ENCODE measurements at regions not wholly inside any gene's neighbourhood (a gene's known extent, or its start where the extent isn't known, plus 50 kb on each side); places are given as distances from the start of the nearest gene placed in this dataset.
A peak's percentile ranks its signal among the peaks of the same experiment; 100 is the strongest.

DNA sequence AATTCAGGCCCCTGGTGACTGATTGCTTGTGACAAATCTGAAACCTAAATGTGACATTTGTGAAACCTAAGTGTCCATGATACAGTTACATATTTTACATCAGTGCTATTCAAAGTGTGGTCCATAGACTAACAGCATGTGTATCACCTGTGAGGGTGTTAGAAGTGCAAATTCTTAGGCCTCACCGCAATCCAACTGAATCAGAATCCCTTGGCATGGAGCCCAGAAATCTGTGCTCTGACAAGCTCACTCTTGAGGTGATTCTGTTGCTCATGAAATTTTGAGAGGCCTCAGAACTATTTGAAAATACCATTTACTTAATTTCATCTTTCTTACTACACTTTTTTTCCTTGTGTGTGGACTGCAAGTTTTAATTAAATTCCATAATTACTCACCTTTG lies 587.9 kb downstream of the ADGRL2 start:
- no peak overlapping the region for H3K14ac ChIP-seq (replicated peaks; ENCODE audit: low read depth, low read length)
- TF ChIP-seq CTCF (conservative IDR thresholded peaks at IDR 0.05; ENCODE audit: low read depth, low read length) (no peak), MAFK (IDR thresholded peaks at IDR 0.05; ENCODE audit: low read depth, low read length) (no peak), MXI1 (IDR thresholded peaks at IDR 0.05; ENCODE audit: borderline replicate concordance, low read depth, low read length) (no peak), CHD1 (IDR thresholded peaks at IDR 0.05; ENCODE audit: low read depth, low read length) (no peak), SMC3 (IDR thresholded peaks at IDR 0.05; ENCODE audit: low read depth, low read length) (no peak), CEBPB (IDR thresholded peaks at IDR 0.05; ENCODE audit: low read depth, low read length) (no peak), RFX5 (IDR thresholded peaks at IDR 0.05; ENCODE audit: low read depth, low read length) (no peak), RCOR1 (IDR thresholded peaks at IDR 0.05; ENCODE audit: insufficient replicate concordance, low read length) (no peak), FOS (IDR thresholded peaks at IDR 0.05; ENCODE audit: low read depth, low read length) (no peak), MAZ (IDR thresholded peaks at IDR 0.05; ENCODE audit: borderline replicate concordance, low read depth, low read length) (no peak), POLR2A (IDR thresholded peaks at IDR 0.05; ENCODE audit: low read depth, low read length) (no peak), NFE2L2 (IDR thresholded peaks at IDR 0.05; ENCODE audit: low read depth, low read length) (no peak), BHLHE40 (IDR thresholded peaks at IDR 0.05; ENCODE audit: low read depth, low read length) (no peak), RAD21 (IDR thresholded peaks at IDR 0.05; ENCODE audit: low read length) (no peak)
- TF ChIP-seq, protein P1, sequence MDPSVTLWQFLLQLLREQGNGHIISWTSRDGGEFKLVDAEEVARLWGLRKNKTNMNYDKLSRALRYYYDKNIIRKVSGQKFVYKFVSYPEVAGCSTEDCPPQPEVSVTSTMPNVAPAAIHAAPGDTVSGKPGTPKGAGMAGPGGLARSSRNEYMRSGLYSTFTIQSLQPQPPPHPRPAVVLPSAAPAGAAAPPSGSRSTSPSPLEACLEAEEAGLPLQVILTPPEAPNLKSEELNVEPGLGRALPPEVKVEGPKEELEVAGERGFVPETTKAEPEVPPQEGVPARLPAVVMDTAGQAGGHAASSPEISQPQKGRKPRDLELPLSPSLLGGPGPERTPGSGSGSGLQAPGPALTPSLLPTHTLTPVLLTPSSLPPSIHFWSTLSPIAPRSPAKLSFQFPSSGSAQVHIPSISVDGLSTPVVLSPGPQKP (IDR thresholded peaks at IDR 0.05; ENCODE audit: borderline replicate concordance, low read depth, low read length) = no peak
- TF ChIP-seq, protein P2, sequence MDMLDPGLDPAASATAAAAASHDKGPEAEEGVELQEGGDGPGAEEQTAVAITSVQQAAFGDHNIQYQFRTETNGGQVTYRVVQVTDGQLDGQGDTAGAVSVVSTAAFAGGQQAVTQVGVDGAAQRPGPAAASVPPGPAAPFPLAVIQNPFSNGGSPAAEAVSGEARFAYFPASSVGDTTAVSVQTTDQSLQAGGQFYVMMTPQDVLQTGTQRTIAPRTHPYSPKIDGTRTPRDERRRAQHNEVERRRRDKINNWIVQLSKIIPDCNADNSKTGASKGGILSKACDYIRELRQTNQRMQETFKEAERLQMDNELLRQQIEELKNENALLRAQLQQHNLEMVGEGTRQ (IDR thresholded peaks at IDR 0.05; ENCODE audit: low read depth, low read length) = no peak
- H4K8ac ChIP-seq (ENCODE audit: low read depth in 2 of 2, low read length in 2 of 2) = no peak overlapping the region
- H3K79me1 ChIP-seq (ENCODE audit: low read depth in 1 of 2, low read length in 2 of 2) = no peaks in the 10 kb centered on the region
- H2BK120ac ChIP-seq (ENCODE audit: low read depth, low read length) = no peak overlapping the region
- H4K91ac ChIP-seq (ENCODE audit: insufficient read depth, low read depth, low read length) = no peak overlapping the region
- no peak overlapping the region for H2BK20ac ChIP-seq (ENCODE audit: low read depth, low read length)
- H2AK9ac ChIP-seq (replicated peaks; ENCODE audit: low read depth, low read length, poor library complexity) = no peak overlapping the region
- H2BK5ac ChIP-seq (ENCODE audit: low read depth, low read length, poor library complexity, severe bottlenecking) = no peak overlapping the region
- no peak overlapping the region for H3K4me3 ChIP-seq (ENCODE audit: insufficient read depth, low read depth, low read length)
- no peak overlapping the region for H3K9ac ChIP-seq (ENCODE audit: low read depth, low read length)
- intact Hi-C loops (cut with micrococcal nuclease) (no loop called here), dilution Hi-C loops (cut with HindIII; ENCODE audit: low sequenced_read_pairs, unreplicated experiment) (no loop called here), in situ Hi-C loops (cut with MboI; ENCODE audit: low sequenced_read_pairs) (no loop called here)
- ATAC-seq (ENCODE audit: low read depth) (no peak), DNase-seq (peak; percentile 3)
- peaks cover 6% of the 10 kb centered on the region for H3K9me3 ChIP-seq (ENCODE audit: control insufficient read depth, insufficient read depth, low read length)
- H3K56ac ChIP-seq (ENCODE audit: extremely low read depth, insufficient read depth, low read length) = no peak overlapping the region
- no peak overlapping the region for H2AK5ac ChIP-seq (ENCODE audit: low read depth, low read length)
- H3K27ac ChIP-seq (ENCODE audit: insufficient read depth, low read length) = no peak overlapping the region
- H3K4ac ChIP-seq (ENCODE audit: low read depth, low read length) = no peak overlapping the region
- no peaks in the 10 kb centered on the region for H4K20me1 ChIP-seq (ENCODE audit: insufficient read depth, low read length)
- H3K9me1 ChIP-seq (ENCODE audit: insufficient read depth, low read length) = no peaks in the 10 kb centered on the region
- BruUV-seq (replicated peaks) = no TSS peak
- H3K36me3 ChIP-seq (ENCODE audit: control insufficient read depth, insufficient read depth, low read length) = no peaks in the 10 kb centered on the region
- no peak overlapping the region for H3K4me2 ChIP-seq (ENCODE audit: low read depth, low read length)
- no CpG with 5 or more reads among the region's 1 CpG for WGBS, 2 experiments (ENCODE audit: extremely low coverage in 2 of 2, insufficient read length in 1 of 2)
- H3K27me3 ChIP-seq (ENCODE audit: control insufficient read depth, insufficient read depth, low read length) = no peaks in the 10 kb centered on the region
- no peak overlapping the region for H4K5ac ChIP-seq (ENCODE audit: low read depth, low read length)
- H3K4me1 ChIP-seq (ENCODE audit: control insufficient read depth, insufficient read depth, low read length) = no peaks in the 10 kb centered on the region
- POLR2A ChIA-PET (ENCODE audit: unreplicated experiment) = no interaction called here
- H2BK15ac ChIP-seq (ENCODE audit: low read depth, low read length) = no peak overlapping the region
- no peak overlapping the region for H2AFZ ChIP-seq (replicated peaks; ENCODE audit: low read length, poor library complexity)
- H3K18ac ChIP-seq (ENCODE audit: low read depth, low read length) = no peak overlapping the region
- no peak overlapping the region for H3K23ac ChIP-seq (ENCODE audit: low read depth, low read length)
- CTCF ChIA-PET = no interaction called here
